ENCODE measurements at regions not wholly inside any gene's neighbourhood (a gene's known extent, or its start where the extent isn't known, plus 50 kb on each side); places are given as distances from the start of the nearest gene placed in this dataset.

- Mint-ChIP-seq H3K9me3 (no peaks in the 10 kb centered on the region), H3K27ac (no peak overlapping the region), H3K4me1 (no peaks in the 10 kb centered on the region), H3K4me3 (no peak overlapping the region), H3K27me3 (ENCODE audit: insufficient read depth, low read depth) (peaks cover 2% of the 10 kb centered on the region), H3K36me3 (no peaks in the 10 kb centered on the region)
- Histone ChIP-seq H3K27ac (no peak overlapping the region), H3F3A (ENCODE audit: low read depth) (no peaks in the 10 kb centered on the region), H3K4me2 (no peak overlapping the region), H3K9ac (no peak overlapping the region), H3K79me2 (ENCODE audit: low read depth) (no peaks in the 10 kb centered on the region), H3K36me3 (no peaks in the 10 kb centered on the region), H2AFZ (replicated peaks) (no peak overlapping the region), H3K4me3 (no peak overlapping the region), H3K4me1 (no peaks in the 10 kb centered on the region), H3K27me3 (no peaks in the 10 kb centered on the region), H4K20me1 (ENCODE audit: low read depth) (no peaks in the 10 kb centered on the region), H3K9me3 (ENCODE audit: low read depth) (no peaks in the 10 kb centered on the region)
- no peak for TF ChIP-seq CTCF (IDR thresholded peaks at IDR 0.05)
- TF ChIP-seq EZH2 (IDR thresholded peaks at IDR 0.05) = no peak
- TF ChIP-seq EZH2phosphoT487 (IDR thresholded peaks at IDR 0.05) = no peak
- no peak for DNase-seq (ENCODE audit: low spot score)
These were observed 499.8 kb upstream of the TBX3 start for GRCh38 chr12:115183752-115184151.

GRCh38 chr12:115177899-115178298 is 493.9 kb upstream of the TBX3 start:
- DNase-seq (ENCODE audit: low spot score) = no peak
- H3K36me3 Mint-ChIP-seq = no peaks in the 10 kb centered on the region
- H3K4me1 ChIP-seq = no peaks in the 10 kb centered on the region
- H3K4me1 Mint-ChIP-seq = peaks cover 7% of the 10 kb centered on the region
- no peaks in the 10 kb centered on the region for H3K9me3 Mint-ChIP-seq
- no peak overlapping the region for H3K9ac ChIP-seq
- H3K27me3 ChIP-seq = no peaks in the 10 kb centered on the region
- no peaks in the 10 kb centered on the region for H3K79me2 ChIP-seq (ENCODE audit: low read depth)
- H3K27me3 Mint-ChIP-seq (ENCODE audit: insufficient read depth, low read depth) = peaks cover 6% of the 10 kb centered on the region
- H3K4me3 ChIP-seq = no peak overlapping the region
- H3K27ac ChIP-seq = no peak overlapping the region
- H3K4me2 ChIP-seq = no peak overlapping the region
- H4K20me1 ChIP-seq (ENCODE audit: low read depth) = no peaks in the 10 kb centered on the region
- H3K36me3 ChIP-seq = no peaks in the 10 kb centered on the region
- H3F3A ChIP-seq (ENCODE audit: low read depth) = no peaks in the 10 kb centered on the region
- TF ChIP-seq EZH2 (IDR thresholded peaks at IDR 0.05) (no peak), EZH2phosphoT487 (IDR thresholded peaks at IDR 0.05) (no peak), CTCF (IDR thresholded peaks at IDR 0.05) (no peak)
- H3K27ac Mint-ChIP-seq = no peak overlapping the region
- H3K9me3 ChIP-seq (ENCODE audit: low read depth) = no peaks in the 10 kb centered on the region
- H2AFZ ChIP-seq (replicated peaks) = no peak overlapping the region
- no peak overlapping the region for H3K4me3 Mint-ChIP-seq

GRCh38 chr12:115176741-115177400 is 492.9 kb upstream of the TBX3 start:
- peaks cover 7% of the 10 kb centered on the region for H3K4me1 Mint-ChIP-seq
- H3K36me3 Mint-ChIP-seq = no peaks in the 10 kb centered on the region
- TF ChIP-seq CTCF (IDR thresholded peaks at IDR 0.05) (no peak), EZH2 (IDR thresholded peaks at IDR 0.05) (no peak), EZH2phosphoT487 (IDR thresholded peaks at IDR 0.05) (no peak)
- no peak overlapping the region for H2AFZ ChIP-seq (replicated peaks)
- no peak overlapping the region for H3K27ac ChIP-seq
- no peaks in the 10 kb centered on the region for H3K79me2 ChIP-seq (ENCODE audit: low read depth)
- H3K4me3 Mint-ChIP-seq = no peak overlapping the region
- H4K20me1 ChIP-seq (ENCODE audit: low read depth) = no peaks in the 10 kb centered on the region
- H3K27me3 ChIP-seq = no peaks in the 10 kb centered on the region
- H3K9me3 Mint-ChIP-seq = no peaks in the 10 kb centered on the region
- H3F3A ChIP-seq (ENCODE audit: low read depth) = no peaks in the 10 kb centered on the region
- no peaks in the 10 kb centered on the region for H3K9me3 ChIP-seq (ENCODE audit: low read depth)
- no peak for DNase-seq (ENCODE audit: low spot score)
- no peaks in the 10 kb centered on the region for H3K4me1 ChIP-seq
- no peak overlapping the region for H3K4me2 ChIP-seq
- H3K36me3 ChIP-seq = no peaks in the 10 kb centered on the region
- no peak overlapping the region for H3K4me3 ChIP-seq
- peaks cover 6% of the 10 kb centered on the region for H3K27me3 Mint-ChIP-seq (ENCODE audit: insufficient read depth, low read depth)
- H3K9ac ChIP-seq = no peak overlapping the region
- no peak overlapping the region for H3K27ac Mint-ChIP-seq
